Thoracic aorta (tissue), 2 donors: ENCODE measurements at regions not wholly inside any gene's neighbourhood (a gene's known extent, or its start where the extent isn't known, plus 50 kb on each side); places are given as distances from the start of the nearest gene placed in this dataset.

Experiments used
- ATAC-seq: fragments of 150-250 bp; one replicate; pipeline ENCODE4 v1.8.0; 2017; ENCODE audit warnings: low read depth; ENCODE audit not compliant: insufficient number of reproducible peaks, low FRiP score
- DNase-seq: peaks from one replicate; pipeline ENCODE4 v3.0.0-alpha.2; 2020; ENCODE audit warnings: low spot score
- H3K27ac ChIP-seq, 2 donors: fragments of 200-600 bp; sonication (generic); 1 replicate in 1 of 2; 2 replicates in 1 of 2; pipeline ENCODE4 v1.5.1; 2016; ENCODE audit warnings: mild to moderate bottlenecking in 2 of 2, moderate library complexity in 2 of 2
- H3K27me3 ChIP-seq: fragments of 200-600 bp; sonication (generic); replicated peaks from 2 replicates; pipeline ENCODE4 v1.6.0; 2016; ENCODE audit warnings: mild to moderate bottlenecking; ENCODE audit not compliant: insufficient read depth
- H3K36me3 ChIP-seq: fragments of 200-600 bp; sonication (generic); one replicate; pipeline ENCODE4 v1.5.1; 2016
- H3K4me1 ChIP-seq, 2 donors: fragments of 200-600 bp; sonication (generic); 1 replicate in 1 of 2; 2 replicates in 1 of 2; pipeline versions ENCODE4 v1.5.1 to v1.6.0; 2016; ENCODE audit warnings: low read depth in 2 of 2, mild to moderate bottlenecking in 1 of 2; ENCODE audit not compliant: control insufficient read depth in 1 of 2
- H3K4me3 ChIP-seq: fragments of 200-600 bp; sonication (generic); 2 replicates; pipeline ENCODE4 v1.5.1; 2016; ENCODE audit warnings: mild to moderate bottlenecking
- H3K9me3 ChIP-seq: fragments of 200-600 bp; sonication (generic); 2 replicates; pipeline ENCODE4 v1.5.1; 2016
- CTCF ChIP-seq: fragments of 200-600 bp; sonication (generic); IDR thresholded peaks from one replicate; pipeline ENCODE4 v1.5.1; 2019; ENCODE audit warnings: antibody characterized with exemption

GRCh38 chr10:59595593-59595992 lies 114.1 kb downstream of the SLC16A9 start:
- Histone ChIP-seq H3K9me3 (no peaks in the 10 kb centered on the region), H3K4me3 (no peak overlapping the region), H3K4me1 (no peaks in the 10 kb centered on the region), H3K27me3 (no peaks in the 10 kb centered on the region), H3K27ac (no peak overlapping the region), H3K36me3 (no peaks in the 10 kb centered on the region)
- DNase-seq (no peak), ATAC-seq (no peak)
- no peak for TF ChIP-seq CTCF

- no peak for ATAC-seq
- Histone ChIP-seq H3K9me3 (no peaks in the 10 kb centered on the region), H3K4me1 (no peaks in the 10 kb centered on the region)
Observed at GRCh38 chr10:59593768-59594167, 115.9 kb downstream of the SLC16A9 start.

GRCh38 chr10:59589796-59590195 lies 119.9 kb downstream of the SLC16A9 start:
- Histone ChIP-seq H3K36me3 (no peaks in the 10 kb centered on the region), H3K9me3 (no peaks in the 10 kb centered on the region), H3K27ac (no peak overlapping the region), H3K27me3 (no peaks in the 10 kb centered on the region), H3K4me3 (no peak overlapping the region), H3K4me1 (no peaks in the 10 kb centered on the region)
- TF ChIP-seq CTCF, result no peak
- no peak for ATAC-seq
- no peak for DNase-seq

More at GRCh38 chr10:59593768-59594167, 115.9 kb downstream of the SLC16A9 start:
- no peak overlapping the region for H3K27ac ChIP-seq
- no peak for DNase-seq
- H3K36me3 ChIP-seq, result no peaks in the 10 kb centered on the region
- no peaks in the 10 kb centered on the region for H3K27me3 ChIP-seq
- H3K4me3 ChIP-seq, result no peak overlapping the region
- no peak for TF ChIP-seq CTCF

GRCh38 chr10:59588791-59589190 lies 120.9 kb downstream of the SLC16A9 start:
- H3K27me3 ChIP-seq, result no peaks in the 10 kb centered on the region
- no peaks in the 10 kb centered on the region for H3K4me1 ChIP-seq
- DNase-seq (no peak), ATAC-seq (no peak)
- H3K4me3 ChIP-seq, result no peak overlapping the region
- H3K9me3 ChIP-seq, result no peaks in the 10 kb centered on the region
- H3K27ac ChIP-seq, result no peak overlapping the region
- H3K36me3 ChIP-seq, result no peaks in the 10 kb centered on the region
- TF ChIP-seq CTCF, result no peak

GRCh38 chr10:59587756-59588140 lies 121.9 kb downstream of the SLC16A9 start:
- H3K36me3 ChIP-seq, result no peaks in the 10 kb centered on the region
- no peak overlapping the region for H3K27ac ChIP-seq
- H3K4me1 ChIP-seq, result no peaks in the 10 kb centered on the region
- TF ChIP-seq CTCF, result no peak
- no peaks in the 10 kb centered on the region for H3K27me3 ChIP-seq
- no peaks in the 10 kb centered on the region for H3K9me3 ChIP-seq
- DNase-seq, result no peak
- H3K4me3 ChIP-seq, result no peak overlapping the region
- ATAC-seq, result no peak
